ENCODE measurements at regions not wholly inside any gene's neighbourhood (a gene's known extent, or its start where the extent isn't known, plus 50 kb on each side); places are given as distances from the start of the nearest gene placed in this dataset.

- TF ChIP-seq CTCF (IDR thresholded peaks at IDR 0.05), result no peak
- Histone ChIP-seq H3K4me3 (ENCODE audit: low read length) (no peak overlapping the region), H3K36me3 (ENCODE audit: insufficient read depth, low read length) (no peaks in the 10 kb centered on the region), H3K4me1 (ENCODE audit: insufficient read depth, low read length) (no peaks in the 10 kb centered on the region), H3K27me3 (ENCODE audit: control insufficient read depth in 1 of 2, insufficient read depth in 2 of 2, low read length in 2 of 2) (no peaks in the 10 kb centered on the region), H3K27ac (ENCODE audit: low read depth in 1 of 2, low read length in 2 of 2) (no peak overlapping the region), H3K9me3 (ENCODE audit: control insufficient read depth in 1 of 2, insufficient read depth in 1 of 2, low read length in 2 of 2) (no peaks in the 10 kb centered on the region)
- ChIA-PET POLR2A (no interaction called here), CTCF (interaction anchor here (0.6 kb wide), 1 partner anchor 20 kb away, joined by 3 read pairs; no protein-coding TSS in a partner anchor)
- intact Hi-C loops (cut with DNase I, micrococcal nuclease), result no loop called here
- H3K27ac Mint-ChIP-seq, result no peak overlapping the region
- DNase-seq (no peak), ATAC-seq (ENCODE audit: poor library complexity) (no peak)
- H3K9me3 Mint-ChIP-seq, result no peaks in the 10 kb centered on the region
- no peak overlapping the region for H3K4me3 Mint-ChIP-seq
- no peaks in the 10 kb centered on the region for H3K36me3 Mint-ChIP-seq (ENCODE audit: low read depth)
- no peaks in the 10 kb centered on the region for H3K4me1 Mint-ChIP-seq (ENCODE audit: low read depth)
- H3K27me3 Mint-ChIP-seq, result no peaks in the 10 kb centered on the region
Observed at GRCh38 chr18:23365602-23366001, 87.5 kb upstream of the RIOK3 start.

GRCh38 chr18:23369266-23369665 lies 83.8 kb upstream of the RIOK3 start:
- Mint-ChIP-seq H3K36me3 (ENCODE audit: low read depth) (no peaks in the 10 kb centered on the region), H3K27ac (no peak overlapping the region), H3K27me3 (no peaks in the 10 kb centered on the region), H3K9me3 (no peaks in the 10 kb centered on the region), H3K4me3 (no peak overlapping the region), H3K4me1 (ENCODE audit: low read depth) (no peaks in the 10 kb centered on the region)
- ChIA-PET POLR2A (no interaction called here), CTCF (no interaction called here)
- no peak for TF ChIP-seq CTCF (IDR thresholded peaks at IDR 0.05)
- intact Hi-C loops (cut with DNase I, micrococcal nuclease), result no loop called here
- Histone ChIP-seq H3K4me3 (ENCODE audit: low read length) (no peak overlapping the region), H3K27ac (ENCODE audit: low read depth in 1 of 2, low read length in 2 of 2) (no peak overlapping the region), H3K27me3 (ENCODE audit: control insufficient read depth in 1 of 2, insufficient read depth in 2 of 2, low read length in 2 of 2) (no peaks in the 10 kb centered on the region), H3K4me1 (ENCODE audit: insufficient read depth, low read length) (no peaks in the 10 kb centered on the region), H3K36me3 (ENCODE audit: insufficient read depth, low read length) (no peaks in the 10 kb centered on the region), H3K9me3 (ENCODE audit: control insufficient read depth in 1 of 2, insufficient read depth in 1 of 2, low read length in 2 of 2) (no peaks in the 10 kb centered on the region)
- ATAC-seq (ENCODE audit: poor library complexity) (no peak), DNase-seq (no peak)

- ChIA-PET CTCF (no interaction called here), POLR2A (no interaction called here)
- Histone ChIP-seq H3K27ac (ENCODE audit: low read depth in 1 of 2, low read length in 2 of 2) (no peak overlapping the region), H3K4me3 (ENCODE audit: low read length) (no peak overlapping the region), H3K9me3 (ENCODE audit: control insufficient read depth in 1 of 2, insufficient read depth in 1 of 2, low read length in 2 of 2) (no peaks in the 10 kb centered on the region), H3K27me3 (ENCODE audit: control insufficient read depth in 1 of 2, insufficient read depth in 2 of 2, low read length in 2 of 2) (no peaks in the 10 kb centered on the region), H3K36me3 (ENCODE audit: insufficient read depth, low read length) (no peaks in the 10 kb centered on the region), H3K4me1 (ENCODE audit: insufficient read depth, low read length) (no peaks in the 10 kb centered on the region)
- ATAC-seq (ENCODE audit: poor library complexity) (no peak), DNase-seq (no peak)
- Mint-ChIP-seq H3K27ac (no peak overlapping the region), H3K27me3 (no peaks in the 10 kb centered on the region), H3K4me1 (ENCODE audit: low read depth) (no peaks in the 10 kb centered on the region), H3K4me3 (no peak overlapping the region), H3K9me3 (no peaks in the 10 kb centered on the region), H3K36me3 (ENCODE audit: low read depth) (no peaks in the 10 kb centered on the region)
- intact Hi-C loops (cut with DNase I, micrococcal nuclease), result no loop called here
- no peak for TF ChIP-seq CTCF (IDR thresholded peaks at IDR 0.05)
Observed at GRCh38 chr18:23373570-23373969, 79.5 kb upstream of the RIOK3 start.

All from CD4-positive, alpha-beta T cell (primary cell).